Keratinocyte (primary cell): ENCODE measurements at regions not wholly inside any gene's neighbourhood (a gene's known extent, or its start where the extent isn't known, plus 50 kb on each side); places are given as distances from the start of the nearest gene placed in this dataset.

ENCODE experiments used
- DNase-seq: peaks from one replicate; pipeline ENCODE4 v3.0.0-alpha.2; 2011; ENCODE audit warnings: low read depth, missing footprints, low spot score
- FAIRE-seq: peaks from 2 replicates; lab custom pipeline; 2011; peaks lifted over from hg19 to GRCh38; lab: Jason Lieb, UNC
- H2AFZ ChIP-seq: 2 replicates; pipeline ENCODE4 v1.6.0; 2012; ENCODE audit warnings: low read length, control low read depth, inconsistent platforms; ENCODE audit not compliant: control insufficient read depth
- H3K27ac ChIP-seq: 2 replicates; pipeline ENCODE4 v1.5.1; 2011; ENCODE audit warnings: low read length; ENCODE audit not compliant: control insufficient read depth, insufficient read depth
- H3K27me3 ChIP-seq: 3 replicates; pipeline ENCODE4 v1.6.0; 2011; ENCODE audit warnings: low read length; ENCODE audit not compliant: control insufficient read depth, insufficient read depth; ENCODE audit errors: extremely low read depth
- H3K36me3 ChIP-seq, 2 experiments: 2 replicates in 1 of 2; 3 replicates in 1 of 2; pipeline ENCODE4 v1.5.1; 2011; ENCODE audit warnings: low read length in 2 of 2, mild to moderate bottlenecking in 1 of 2; ENCODE audit not compliant: control insufficient read depth in 2 of 2, insufficient read depth in 2 of 2; ENCODE audit errors: extremely low read depth in 1 of 2
- H3K4me1 ChIP-seq: 3 replicates; pipeline ENCODE4 v1.5.1; 2011; ENCODE audit warnings: low read length; ENCODE audit not compliant: control insufficient read depth, insufficient read depth; ENCODE audit errors: extremely low read depth
- H3K4me2 ChIP-seq: 3 replicates; pipeline ENCODE4 v1.6.0; 2011; ENCODE audit warnings: low read depth, low read length; ENCODE audit not compliant: control insufficient read depth, insufficient read depth; ENCODE audit errors: extremely low read depth
- H3K4me3 ChIP-seq, 3 experiments: fragments of 200-600 bp in 1 of 3; sonication (generic) in 1 of 3; 2 replicates in 2 of 3; 3 replicates in 1 of 3; pipeline ENCODE4 v1.5.1; 2011 to 2016; ENCODE audit warnings: low read length in 3 of 3, mild to moderate bottlenecking in 3 of 3, control low read depth in 2 of 3, inconsistent platforms in 1 of 3, low read depth in 1 of 3, mixed read lengths in 1 of 3, mixed run types in 1 of 3, moderate library complexity in 1 of 3; ENCODE audit not compliant: control insufficient read depth in 2 of 3, insufficient read depth in 2 of 3; ENCODE audit errors: extremely low read depth in 1 of 3
- H3K79me2 ChIP-seq: 2 replicates; pipeline ENCODE4 v1.6.0; 2012; ENCODE audit warnings: low read length; ENCODE audit not compliant: control insufficient read depth, insufficient read depth
- H3K9ac ChIP-seq: 3 replicates; pipeline ENCODE4 v1.6.0; 2011; ENCODE audit warnings: low read length; ENCODE audit not compliant: control insufficient read depth, insufficient read depth; ENCODE audit errors: extremely low read depth
- H3K9me1 ChIP-seq: 3 replicates; pipeline ENCODE4 v1.6.0; 2011; ENCODE audit warnings: low read length; ENCODE audit not compliant: control insufficient read depth, insufficient read depth; ENCODE audit errors: extremely low read depth
- H3K9me3 ChIP-seq: 2 replicates; pipeline ENCODE4 v1.5.1; 2012; ENCODE audit warnings: low read depth, low read length; ENCODE audit not compliant: control insufficient read depth
- H4K20me1 ChIP-seq: 3 replicates; pipeline ENCODE4 v1.6.0; 2011; ENCODE audit warnings: low read length; ENCODE audit not compliant: control insufficient read depth, insufficient read depth; ENCODE audit errors: extremely low read depth
- CTCF ChIP-seq, 3 experiments: IDR thresholded peaks in 1 of 3; conservative IDR thresholded peaks in 1 of 3; optimal IDR thresholded peaks in 1 of 3; 2 replicates in 2 of 3; 3 replicates in 1 of 3; pipeline versions ENCODE3 to v1.5.1; 2011; ENCODE audit warnings: low read length in 3 of 3, mild to moderate bottlenecking in 3 of 3, moderate library complexity in 2 of 3, control low read depth in 1 of 3, inconsistent platforms in 1 of 3; ENCODE audit not compliant: insufficient read depth in 2 of 3; ENCODE audit errors: extremely low read depth in 1 of 3
- EZH2 ChIP-seq: IDR thresholded peaks from one replicate; pipeline ENCODE4 v1.6.1; 2012; ENCODE audit warnings: inconsistent platforms, mild to moderate bottlenecking, low read length, moderate library complexity
- dilution Hi-C: fragments of 300-500 bp; cut with MboI; formaldehyde crosslinking; loops from one replicate; pipeline ENCODE4 v1.7.0; 2020; ENCODE audit warnings: low sequenced_read_pairs; ENCODE audit not compliant: extremely low pct_ligation_motif_present

DNA sequence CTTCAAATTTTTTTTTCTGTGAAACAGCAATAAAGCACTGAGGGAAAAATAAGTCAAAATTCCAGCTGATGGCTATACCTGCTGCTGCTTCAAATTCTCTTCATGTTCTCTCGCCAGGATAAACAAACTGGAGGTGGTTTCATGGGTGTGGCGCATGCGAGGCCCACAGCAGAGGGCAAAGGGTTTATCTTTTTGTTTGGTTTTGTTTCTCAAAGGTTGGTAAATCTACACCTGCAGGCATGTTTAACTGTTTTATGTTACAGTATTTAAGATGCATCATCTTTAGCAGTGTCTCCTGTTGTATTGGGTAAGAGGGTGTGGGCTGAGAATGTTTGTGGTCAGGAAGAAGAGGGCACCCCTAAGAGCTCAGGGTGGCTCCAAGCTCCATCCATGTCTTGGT lies 342.2 kb downstream of the CDH26 start:
- Histone ChIP-seq H4K20me1 (no peaks in the 10 kb centered on the region), H3K4me3 (no peak overlapping the region), H3K9me1 (no peaks in the 10 kb centered on the region), H3K27ac (no peak overlapping the region), H3K4me1 (peaks cover 5% of the 10 kb centered on the region), H3K9ac (no peak overlapping the region), H2AFZ (no peak overlapping the region), H3K36me3 (no peaks in the 10 kb centered on the region), H3K27me3 (peaks cover 8% of the 10 kb centered on the region), H3K9me3 (no peaks in the 10 kb centered on the region), H3K4me2 (no peak overlapping the region), H3K79me2 (no peaks in the 10 kb centered on the region)
- DNase-seq (no peak), FAIRE-seq (no peak)
- dilution Hi-C loops, result no loop called here
- no peak for TF ChIP-seq EZH2
- TF ChIP-seq CTCF (optimal IDR thresholded peaks at IDR 0.05 in 1 of 3, IDR thresholded peaks at IDR 0.05 in 1 of 3, conservative IDR thresholded peaks at IDR 0.05 in 1 of 3; ENCODE audit: extremely low read depth in 1 of 3, insufficient read depth in 2 of 3, low read length in 3 of 3), result no peak

GRCh38 chr20:60302875-60303274 lies 344.7 kb downstream of the CDH26 start:
- Histone ChIP-seq H3K9me3 (no peaks in the 10 kb centered on the region), H3K27me3 (peaks cover 8% of the 10 kb centered on the region), H4K20me1 (no peaks in the 10 kb centered on the region), H3K4me3 (no peak overlapping the region), H3K4me1 (no peaks in the 10 kb centered on the region), H3K27ac (no peak overlapping the region), H3K36me3 (no peaks in the 10 kb centered on the region), H2AFZ (no peak overlapping the region), H3K79me2 (no peaks in the 10 kb centered on the region), H3K9ac (no peak overlapping the region), H3K9me1 (no peaks in the 10 kb centered on the region), H3K4me2 (no peak overlapping the region)
- TF ChIP-seq CTCF (optimal IDR thresholded peaks at IDR 0.05 in 1 of 3, IDR thresholded peaks at IDR 0.05 in 1 of 3, conservative IDR thresholded peaks at IDR 0.05 in 1 of 3; ENCODE audit: extremely low read depth in 1 of 3, insufficient read depth in 2 of 3, low read length in 3 of 3) (no peak), EZH2 (no peak)
- FAIRE-seq, result no peak
- dilution Hi-C loops, result no loop called here
- DNase-seq, result no peak
